ENCODE measurements at regions not wholly inside any gene's neighbourhood (a gene's known extent, or its start where the extent isn't known, plus 50 kb on each side); places are given as distances from the start of the nearest gene placed in this dataset.

DNA sequence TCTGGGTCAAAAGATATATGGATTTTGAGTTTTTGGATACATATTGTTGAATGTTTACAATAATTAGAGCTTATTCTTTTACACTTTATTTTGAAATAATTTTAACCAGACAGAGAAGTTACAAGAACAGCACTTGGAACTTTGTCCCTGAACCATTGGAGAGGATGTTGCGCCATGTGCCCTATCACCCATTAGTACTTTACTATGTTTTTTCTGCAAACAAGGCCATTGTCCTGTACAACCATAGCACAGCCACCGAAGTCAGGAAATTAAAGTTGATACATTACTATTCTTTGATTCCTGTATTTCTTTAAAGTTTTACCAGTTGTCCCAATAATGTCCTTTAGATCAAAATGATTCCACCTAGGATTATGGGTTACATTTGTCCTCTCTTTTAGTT, 188.8 kb downstream of the ACKR3 start (continued):
- TF ChIP-seq ZNF609 (CRISPR knock-in tag; IDR thresholded peaks at IDR 0.05; ENCODE audit: borderline replicate concordance) (no peak), TRIM24 (CRISPR knock-in tag; IDR thresholded peaks at IDR 0.05) (peak; percentile 91), ZNF672 (CRISPR knock-in tag; IDR thresholded peaks at IDR 0.05) (no peak), TMF1 (CRISPR knock-in tag; IDR thresholded peaks at IDR 0.05; ENCODE audit: low read depth) (no peak), HOXD1 (CRISPR knock-in tag; IDR thresholded peaks at IDR 0.05) (no peak), FOXM1 (CRISPR knock-in tag; IDR thresholded peaks at IDR 0.05) (no peak), ZNF83 (CRISPR knock-in tag; IDR thresholded peaks at IDR 0.05; ENCODE audit: borderline replicate concordance) (no peak), ZNF737 (CRISPR knock-in tag; IDR thresholded peaks at IDR 0.05; ENCODE audit: borderline replicate concordance) (no peak), KDM3A (CRISPR knock-in tag; IDR thresholded peaks at IDR 0.05; ENCODE audit: low read depth) (no peak), SMYD3 (CRISPR knock-in tag; IDR thresholded peaks at IDR 0.05) (no peak), ZNF790 (CRISPR knock-in tag; IDR thresholded peaks at IDR 0.05; ENCODE audit: borderline replicate concordance) (no peak), ESRRA (CRISPR knock-in tag; IDR thresholded peaks at IDR 0.05; ENCODE audit: low read depth) (no peak)
- TF ChIP-seq, protein P1, sequence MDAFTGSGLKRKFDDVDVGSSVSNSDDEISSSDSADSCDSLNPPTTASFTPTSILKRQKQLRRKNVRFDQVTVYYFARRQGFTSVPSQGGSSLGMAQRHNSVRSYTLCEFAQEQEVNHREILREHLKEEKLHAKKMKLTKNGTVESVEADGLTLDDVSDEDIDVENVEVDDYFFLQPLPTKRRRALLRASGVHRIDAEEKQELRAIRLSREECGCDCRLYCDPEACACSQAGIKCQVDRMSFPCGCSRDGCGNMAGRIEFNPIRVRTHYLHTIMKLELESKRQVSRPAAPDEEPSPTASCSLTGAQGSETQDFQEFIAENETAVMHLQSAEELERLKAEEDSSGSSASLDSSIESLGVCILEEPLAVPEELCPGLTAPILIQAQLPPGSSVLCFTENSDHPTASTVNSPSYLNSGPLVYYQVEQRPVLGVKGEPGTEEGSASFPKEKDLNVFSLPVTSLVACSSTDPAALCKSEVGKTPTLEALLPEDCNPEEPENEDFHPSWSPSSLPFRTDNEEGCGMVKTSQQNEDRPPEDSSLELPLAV (CRISPR knock-in tag; conservative IDR thresholded peaks at IDR 0.05; ENCODE audit: low read depth): no peak
- TF ChIP-seq, protein P2, sequence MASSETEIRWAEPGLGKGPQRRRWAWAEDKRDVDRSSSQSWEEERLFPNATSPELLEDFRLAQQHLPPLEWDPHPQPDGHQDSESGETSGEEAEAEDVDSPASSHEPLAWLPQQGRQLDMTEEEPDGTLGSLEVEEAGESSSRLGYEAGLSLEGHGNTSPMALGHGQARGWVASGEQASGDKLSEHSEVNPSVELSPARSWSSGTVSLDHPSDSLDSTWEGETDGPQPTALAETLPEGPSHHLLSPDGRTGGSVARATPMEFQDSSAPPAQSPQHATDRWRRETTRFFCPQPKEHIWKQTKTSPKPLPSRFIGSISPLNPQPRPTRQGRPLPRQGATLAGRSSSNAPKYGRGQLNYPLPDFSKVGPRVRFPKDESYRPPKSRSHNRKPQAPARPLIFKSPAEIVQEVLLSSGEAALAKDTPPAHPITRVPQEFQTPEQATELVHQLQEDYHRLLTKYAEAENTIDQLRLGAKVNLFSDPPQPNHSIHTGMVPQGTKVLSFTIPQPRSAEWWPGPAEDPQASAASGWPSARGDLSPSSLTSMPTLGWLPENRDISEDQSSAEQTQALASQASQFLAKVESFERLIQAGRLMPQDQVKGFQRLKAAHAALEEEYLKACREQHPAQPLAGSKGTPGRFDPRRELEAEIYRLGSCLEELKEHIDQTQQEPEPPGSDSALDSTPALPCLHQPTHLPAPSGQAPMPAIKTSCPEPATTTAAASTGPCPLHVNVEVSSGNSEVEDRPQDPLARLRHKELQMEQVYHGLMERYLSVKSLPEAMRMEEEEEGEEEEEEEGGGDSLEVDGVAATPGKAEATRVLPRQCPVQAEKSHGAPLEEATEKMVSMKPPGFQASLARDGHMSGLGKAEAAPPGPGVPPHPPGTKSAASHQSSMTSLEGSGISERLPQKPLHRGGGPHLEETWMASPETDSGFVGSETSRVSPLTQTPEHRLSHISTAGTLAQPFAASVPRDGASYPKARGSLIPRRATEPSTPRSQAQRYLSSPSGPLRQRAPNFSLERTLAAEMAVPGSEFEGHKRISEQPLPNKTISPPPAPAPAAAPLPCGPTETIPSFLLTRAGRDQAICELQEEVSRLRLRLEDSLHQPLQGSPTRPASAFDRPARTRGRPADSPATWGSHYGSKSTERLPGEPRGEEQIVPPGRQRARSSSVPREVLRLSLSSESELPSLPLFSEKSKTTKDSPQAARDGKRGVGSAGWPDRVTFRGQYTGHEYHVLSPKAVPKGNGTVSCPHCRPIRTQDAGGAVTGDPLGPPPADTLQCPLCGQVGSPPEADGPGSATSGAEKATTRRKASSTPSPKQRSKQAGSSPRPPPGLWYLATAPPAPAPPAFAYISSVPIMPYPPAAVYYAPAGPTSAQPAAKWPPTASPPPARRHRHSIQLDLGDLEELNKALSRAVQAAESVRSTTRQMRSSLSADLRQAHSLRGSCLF (CRISPR knock-in tag; IDR thresholded peaks at IDR 0.05; ENCODE audit: borderline replicate concordance): no peak
- TF ChIP-seq, protein P3, sequence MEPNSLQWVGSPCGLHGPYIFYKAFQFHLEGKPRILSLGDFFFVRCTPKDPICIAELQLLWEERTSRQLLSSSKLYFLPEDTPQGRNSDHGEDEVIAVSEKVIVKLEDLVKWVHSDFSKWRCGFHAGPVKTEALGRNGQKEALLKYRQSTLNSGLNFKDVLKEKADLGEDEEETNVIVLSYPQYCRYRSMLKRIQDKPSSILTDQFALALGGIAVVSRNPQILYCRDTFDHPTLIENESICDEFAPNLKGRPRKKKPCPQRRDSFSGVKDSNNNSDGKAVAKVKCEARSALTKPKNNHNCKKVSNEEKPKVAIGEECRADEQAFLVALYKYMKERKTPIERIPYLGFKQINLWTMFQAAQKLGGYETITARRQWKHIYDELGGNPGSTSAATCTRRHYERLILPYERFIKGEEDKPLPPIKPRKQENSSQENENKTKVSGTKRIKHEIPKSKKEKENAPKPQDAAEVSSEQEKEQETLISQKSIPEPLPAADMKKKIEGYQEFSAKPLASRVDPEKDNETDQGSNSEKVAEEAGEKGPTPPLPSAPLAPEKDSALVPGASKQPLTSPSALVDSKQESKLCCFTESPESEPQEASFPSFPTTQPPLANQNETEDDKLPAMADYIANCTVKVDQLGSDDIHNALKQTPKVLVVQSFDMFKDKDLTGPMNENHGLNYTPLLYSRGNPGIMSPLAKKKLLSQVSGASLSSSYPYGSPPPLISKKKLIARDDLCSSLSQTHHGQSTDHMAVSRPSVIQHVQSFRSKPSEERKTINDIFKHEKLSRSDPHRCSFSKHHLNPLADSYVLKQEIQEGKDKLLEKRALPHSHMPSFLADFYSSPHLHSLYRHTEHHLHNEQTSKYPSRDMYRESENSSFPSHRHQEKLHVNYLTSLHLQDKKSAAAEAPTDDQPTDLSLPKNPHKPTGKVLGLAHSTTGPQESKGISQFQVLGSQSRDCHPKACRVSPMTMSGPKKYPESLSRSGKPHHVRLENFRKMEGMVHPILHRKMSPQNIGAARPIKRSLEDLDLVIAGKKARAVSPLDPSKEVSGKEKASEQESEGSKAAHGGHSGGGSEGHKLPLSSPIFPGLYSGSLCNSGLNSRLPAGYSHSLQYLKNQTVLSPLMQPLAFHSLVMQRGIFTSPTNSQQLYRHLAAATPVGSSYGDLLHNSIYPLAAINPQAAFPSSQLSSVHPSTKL (CRISPR knock-in tag; IDR thresholded peaks at IDR 0.05): peak; percentile 37; the same call in 1 of the 2 replicates

Measured in HepG2 (cell line).